ENCODE measurements at regions not wholly inside any gene's neighbourhood (a gene's known extent, or its start where the extent isn't known, plus 50 kb on each side); places are given as distances from the start of the nearest gene placed in this dataset.

DNA sequence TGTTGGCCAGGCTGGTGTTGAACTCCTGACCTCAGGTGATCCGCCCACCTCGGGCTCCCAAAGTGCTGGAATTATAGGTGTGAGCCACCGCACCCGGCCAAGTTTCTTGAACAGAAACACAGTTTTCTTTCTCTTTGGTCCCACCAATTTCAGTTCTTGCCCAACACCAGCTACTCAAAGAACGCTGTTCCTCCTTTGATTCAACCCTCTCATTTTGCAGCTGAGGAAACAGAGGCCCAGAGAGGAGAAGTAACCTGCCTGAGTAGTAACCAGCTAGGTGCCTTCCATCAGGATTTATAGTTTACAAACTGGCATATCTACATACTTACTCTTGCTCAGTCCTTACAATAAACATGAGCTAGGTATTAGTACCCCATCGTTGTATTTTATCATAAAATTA, 119.9 kb downstream of the SYF2 start:
- TF ChIP-seq, protein P1, sequence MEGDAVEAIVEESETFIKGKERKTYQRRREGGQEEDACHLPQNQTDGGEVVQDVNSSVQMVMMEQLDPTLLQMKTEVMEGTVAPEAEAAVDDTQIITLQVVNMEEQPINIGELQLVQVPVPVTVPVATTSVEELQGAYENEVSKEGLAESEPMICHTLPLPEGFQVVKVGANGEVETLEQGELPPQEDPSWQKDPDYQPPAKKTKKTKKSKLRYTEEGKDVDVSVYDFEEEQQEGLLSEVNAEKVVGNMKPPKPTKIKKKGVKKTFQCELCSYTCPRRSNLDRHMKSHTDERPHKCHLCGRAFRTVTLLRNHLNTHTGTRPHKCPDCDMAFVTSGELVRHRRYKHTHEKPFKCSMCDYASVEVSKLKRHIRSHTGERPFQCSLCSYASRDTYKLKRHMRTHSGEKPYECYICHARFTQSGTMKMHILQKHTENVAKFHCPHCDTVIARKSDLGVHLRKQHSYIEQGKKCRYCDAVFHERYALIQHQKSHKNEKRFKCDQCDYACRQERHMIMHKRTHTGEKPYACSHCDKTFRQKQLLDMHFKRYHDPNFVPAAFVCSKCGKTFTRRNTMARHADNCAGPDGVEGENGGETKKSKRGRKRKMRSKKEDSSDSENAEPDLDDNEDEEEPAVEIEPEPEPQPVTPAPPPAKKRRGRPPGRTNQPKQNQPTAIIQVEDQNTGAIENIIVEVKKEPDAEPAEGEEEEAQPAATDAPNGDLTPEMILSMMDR (IDR thresholded peaks at IDR 0.05), result no peak
- TF ChIP-seq POLR2A (IDR thresholded peaks at IDR 0.05), result no peak
